Bronchial epithelial cell (primary cell): ENCODE measurements at regions not wholly inside any gene's neighbourhood (a gene's known extent, or its start where the extent isn't known, plus 50 kb on each side); places are given as distances from the start of the nearest gene placed in this dataset.

Source experiments
- DNase-seq: peaks from one replicate; pipeline ENCODE4 v3.0.0-alpha.2; 2010; ENCODE audit warnings: low read depth
- FAIRE-seq: peaks from 2 replicates; lab custom pipeline; 2011; peaks lifted over from hg19 to GRCh38; lab: Jason Lieb, UNC
- H3K27me3 ChIP-seq: 2 replicates; pipeline ENCODE4 v1.5.1; 2011; ENCODE audit warnings: low read length; ENCODE audit not compliant: control insufficient read depth, insufficient read depth
- H3K36me3 ChIP-seq: 2 replicates; pipeline ENCODE4 v1.5.1; 2011; ENCODE audit warnings: low read length; ENCODE audit not compliant: control insufficient read depth, insufficient read depth
- H3K4me3 ChIP-seq: 2 replicates; pipeline ENCODE4 v1.5.1; 2011; ENCODE audit warnings: mild to moderate bottlenecking, low read depth, low read length, control low read depth
- CTCF ChIP-seq: IDR thresholded peaks from 2 replicates; pipeline ENCODE4 v1.5.1; 2011; ENCODE audit warnings: mild to moderate bottlenecking, moderate library complexity, low read length, control low read depth, inconsistent platforms; ENCODE audit not compliant: insufficient read depth, severe bottlenecking

- Histone ChIP-seq H3K36me3 (no peaks in the 10 kb centered on the region), H3K4me3 (no peak overlapping the region), H3K27me3 (no peaks in the 10 kb centered on the region)
- no peak for FAIRE-seq
- TF ChIP-seq CTCF: no peak
- DNase-seq: no peak
Measured at GRCh38 chr4:65202853-65203236, 467.4 kb downstream of the EPHA5 start.

GRCh38 chr4:65202165-65202852 lies 468.0 kb downstream of the EPHA5 start:
- no peaks in the 10 kb centered on the region for H3K27me3 ChIP-seq
- H3K36me3 ChIP-seq: no peaks in the 10 kb centered on the region
- no peak overlapping the region for H3K4me3 ChIP-seq
- FAIRE-seq: no peak
- no peak for DNase-seq
- TF ChIP-seq CTCF: no peak

GRCh38 chr4:65195666-65196065 lies 474.6 kb downstream of the EPHA5 start:
- no peaks in the 10 kb centered on the region for H3K36me3 ChIP-seq
- H3K27me3 ChIP-seq: no peaks in the 10 kb centered on the region
- FAIRE-seq (no peak), DNase-seq (no peak)
- no peak overlapping the region for H3K4me3 ChIP-seq
- TF ChIP-seq CTCF: no peak

- Histone ChIP-seq H3K4me3 (no peak overlapping the region), H3K36me3 (no peaks in the 10 kb centered on the region), H3K27me3 (no peaks in the 10 kb centered on the region)
- DNase-seq: no peak
- no peak for FAIRE-seq
- TF ChIP-seq CTCF: no peak
Measured at GRCh38 chr4:65195002-65195401, 475.3 kb downstream of the EPHA5 start.

GRCh38 chr4:65193985-65194384 lies 476.3 kb downstream of the EPHA5 start:
- TF ChIP-seq CTCF: no peak
- Histone ChIP-seq H3K36me3 (no peaks in the 10 kb centered on the region), H3K4me3 (no peak overlapping the region), H3K27me3 (no peaks in the 10 kb centered on the region)
- DNase-seq (no peak), FAIRE-seq (no peak)

GRCh38 chr4:65190780-65191179 lies 479.5 kb downstream of the EPHA5 start:
- Histone ChIP-seq H3K36me3 (no peaks in the 10 kb centered on the region), H3K27me3 (no peaks in the 10 kb centered on the region), H3K4me3 (no peak overlapping the region)
- no peak for FAIRE-seq
- no peak for TF ChIP-seq CTCF
- peak; percentile 0 for DNase-seq
